AG04450 (cell line): ENCODE measurements at regions not wholly inside any gene's neighbourhood (a gene's known extent, or its start where the extent isn't known, plus 50 kb on each side); places are given as distances from the start of the nearest gene placed in this dataset.

Experiments
- CTCF ChIA-PET: fragments of 300-600, 350-600 bp; formaldehyde crosslinking; extraction: SDS; loops from one replicate; lab custom pipeline; 2022; ENCODE audit warnings: antibody characterized with exemption, inconsistent platforms; lab: Charles Lee
- POLR2A ChIA-PET: fragments of 350-600 bp; formaldehyde crosslinking; extraction: SDS; loops from one replicate; lab custom pipeline; 2021; ENCODE audit warnings: antibody characterized with exemption, inconsistent platforms; lab: Yijun Ruan, JAX
- DNase-seq: peaks from one replicate; pipeline ENCODE4 v3.0.0-alpha.2; 2011; ENCODE audit warnings: low read depth, low spot score
- H3K27ac ChIP-seq: one replicate; pipeline ENCODE4 v1.5.1; 2012; ENCODE audit warnings: low read depth, low read length, control low read depth
- H3K27me3 ChIP-seq: one replicate; pipeline ENCODE4 v1.6.0; 2012; ENCODE audit warnings: low read length; ENCODE audit not compliant: control insufficient read depth, insufficient read depth
- H3K4me3 ChIP-seq: 2 replicates; pipeline ENCODE4 v1.5.1; 2011; ENCODE audit warnings: mild to moderate bottlenecking, low read depth, low read length, control low read depth
- H3K9me3 ChIP-seq: 2 replicates; pipeline ENCODE4 v1.5.1; 2012; ENCODE audit warnings: low read length; ENCODE audit not compliant: control insufficient read depth, insufficient read depth
- TF ChIP-seq, protein P1 (sequence below): IDR thresholded peaks from 2 replicates; pipeline ENCODE4 v1.5.1; 2011; ENCODE audit warnings: low read depth, low read length, control low read depth, inconsistent platforms

GRCh38 chr5:3738919-3739318, 143.3 kb downstream of the IRX1 start:
- peaks cover 49% of the 10 kb centered on the region for H3K9me3 ChIP-seq
- TF ChIP-seq, protein P1, sequence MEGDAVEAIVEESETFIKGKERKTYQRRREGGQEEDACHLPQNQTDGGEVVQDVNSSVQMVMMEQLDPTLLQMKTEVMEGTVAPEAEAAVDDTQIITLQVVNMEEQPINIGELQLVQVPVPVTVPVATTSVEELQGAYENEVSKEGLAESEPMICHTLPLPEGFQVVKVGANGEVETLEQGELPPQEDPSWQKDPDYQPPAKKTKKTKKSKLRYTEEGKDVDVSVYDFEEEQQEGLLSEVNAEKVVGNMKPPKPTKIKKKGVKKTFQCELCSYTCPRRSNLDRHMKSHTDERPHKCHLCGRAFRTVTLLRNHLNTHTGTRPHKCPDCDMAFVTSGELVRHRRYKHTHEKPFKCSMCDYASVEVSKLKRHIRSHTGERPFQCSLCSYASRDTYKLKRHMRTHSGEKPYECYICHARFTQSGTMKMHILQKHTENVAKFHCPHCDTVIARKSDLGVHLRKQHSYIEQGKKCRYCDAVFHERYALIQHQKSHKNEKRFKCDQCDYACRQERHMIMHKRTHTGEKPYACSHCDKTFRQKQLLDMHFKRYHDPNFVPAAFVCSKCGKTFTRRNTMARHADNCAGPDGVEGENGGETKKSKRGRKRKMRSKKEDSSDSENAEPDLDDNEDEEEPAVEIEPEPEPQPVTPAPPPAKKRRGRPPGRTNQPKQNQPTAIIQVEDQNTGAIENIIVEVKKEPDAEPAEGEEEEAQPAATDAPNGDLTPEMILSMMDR, result no peak
- no peak for DNase-seq
- ChIA-PET POLR2A (no interaction called here), CTCF (no interaction called here)
- H3K27me3 ChIP-seq, result no peaks in the 10 kb centered on the region
- no peak overlapping the region for H3K27ac ChIP-seq
- H3K4me3 ChIP-seq, result no peak overlapping the region

DNA sequence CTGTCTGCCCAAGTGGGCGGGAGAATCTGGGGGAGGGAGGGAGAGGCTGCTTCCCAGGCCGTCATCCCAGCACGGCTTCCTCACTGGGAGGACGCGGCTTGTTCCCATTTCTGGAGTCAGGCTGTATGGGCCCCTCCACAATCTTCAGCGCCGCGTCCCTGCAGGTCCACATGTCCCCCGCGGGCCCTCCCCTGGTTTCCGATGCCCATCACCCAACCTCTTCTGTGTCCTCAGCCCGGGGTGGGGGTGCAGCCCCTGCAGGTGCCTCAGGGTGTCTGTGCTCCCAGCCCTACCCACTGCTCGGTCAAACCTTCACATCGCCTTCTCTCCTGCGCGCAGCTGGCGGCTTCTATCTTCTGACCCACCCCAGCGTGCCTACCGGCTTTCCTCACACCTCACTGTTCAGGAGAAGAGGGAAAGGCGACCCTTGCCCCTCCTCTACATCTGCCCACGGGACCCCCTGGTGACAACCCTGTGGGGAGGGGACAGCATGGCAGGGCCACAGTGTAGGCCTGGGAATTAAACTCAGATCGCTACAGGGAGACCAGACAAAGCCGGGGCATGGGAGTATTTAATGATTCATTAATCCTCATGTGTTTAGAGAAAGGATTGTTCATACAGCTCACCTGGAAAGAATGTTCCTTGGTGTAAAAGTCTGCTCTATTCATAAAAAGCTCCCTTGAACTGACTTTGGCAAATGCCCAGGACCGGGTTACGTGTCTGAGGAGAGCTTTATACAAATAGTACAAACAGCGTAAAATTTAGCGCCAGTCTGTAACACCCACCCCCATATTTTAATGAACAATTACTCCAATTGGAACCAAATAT, 145.1 kb downstream of the IRX1 start:
- H3K27ac ChIP-seq, result no peak overlapping the region
- peaks cover 47% of the 10 kb centered on the region for H3K9me3 ChIP-seq
- no peaks in the 10 kb centered on the region for H3K27me3 ChIP-seq
- ChIA-PET CTCF (no interaction called here), POLR2A (no interaction called here)
- no peak overlapping the region for H3K4me3 ChIP-seq
- no peak for DNase-seq
- TF ChIP-seq, protein P1, result no peak

GRCh38 chr5:3741374-3741770, 145.7 kb downstream of the IRX1 start:
- DNase-seq, result no peak
- Histone ChIP-seq H3K9me3 (peaks cover 47% of the 10 kb centered on the region), H3K27ac (no peak overlapping the region), H3K27me3 (no peaks in the 10 kb centered on the region), H3K4me3 (no peak overlapping the region)
- TF ChIP-seq, protein P1, result no peak
- POLR2A ChIA-PET, result no interaction called here
- CTCF ChIA-PET, result no interaction called here

GRCh38 chr5:3742750-3743149, 147.1 kb downstream of the IRX1 start:
- DNase-seq, result no peak
- CTCF ChIA-PET, result no interaction called here
- Histone ChIP-seq H3K9me3 (peaks cover 43% of the 10 kb centered on the region), H3K27ac (no peak overlapping the region), H3K4me3 (no peak overlapping the region), H3K27me3 (no peaks in the 10 kb centered on the region)
- TF ChIP-seq, protein P1, result no peak
- POLR2A ChIA-PET, result no interaction called here

DNA sequence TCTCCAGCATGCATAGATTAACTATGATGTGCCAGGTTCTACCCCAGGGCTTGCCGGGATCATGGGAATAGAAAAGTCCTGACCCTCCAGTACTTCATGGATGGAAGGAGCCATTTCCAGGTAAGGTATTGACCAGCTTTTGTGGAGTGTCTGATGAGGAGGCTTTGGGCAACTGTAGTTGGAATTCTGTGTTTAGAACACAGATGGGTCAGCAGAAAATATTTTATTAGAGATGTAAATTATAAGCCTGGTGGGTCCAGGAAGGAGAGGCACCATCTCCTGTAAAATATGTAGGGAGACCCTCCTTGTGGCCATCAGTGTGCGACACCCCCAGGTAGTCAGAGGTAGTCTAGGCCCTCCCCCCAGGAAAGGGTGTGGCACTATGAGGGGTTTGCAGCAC, 156.2 kb downstream of the IRX1 start:
- Histone ChIP-seq H3K4me3 (no peak overlapping the region), H3K27ac (no peak overlapping the region), H3K9me3 (peaks cover 61% of the 10 kb centered on the region), H3K27me3 (no peaks in the 10 kb centered on the region)
- POLR2A ChIA-PET, result no interaction called here
- no peak for DNase-seq
- TF ChIP-seq, protein P1, result no peak
- CTCF ChIA-PET, result no interaction called here
